Spinal cord (tissue), 9 donors: ENCODE measurements at regions not wholly inside any gene's neighbourhood (a gene's known extent, or its start where the extent isn't known, plus 50 kb on each side); places are given as distances from the start of the nearest gene placed in this dataset.

ENCODE experiments used
- DNase-seq, 6 donors: peaks; one replicate each; pipeline versions ENCODE4 v3.0.0 to v3.0.0-alpha.2; 2013 to 2015; ENCODE audit warnings: low spot score in 6 of 6, low read depth in 4 of 6
- H3K27ac ChIP-seq: one replicate; pipeline ENCODE4 v1.5.1; 2013; ENCODE audit warnings: low read depth, low read length, control low read depth
- H3K27me3 ChIP-seq: one replicate; pipeline ENCODE4 v1.6.1; 2013; ENCODE audit warnings: low read length; ENCODE audit not compliant: control insufficient read depth, insufficient read depth
- H3K36me3 ChIP-seq: one replicate; pipeline ENCODE4 v1.6.1; 2013; ENCODE audit warnings: low read length; ENCODE audit not compliant: control insufficient read depth, insufficient read depth
- H3K4me1 ChIP-seq: one replicate; pipeline ENCODE4 v1.6.1; 2013; ENCODE audit warnings: low read length; ENCODE audit not compliant: control insufficient read depth, insufficient read depth
- H3K4me3 ChIP-seq: one replicate; pipeline ENCODE4 v1.5.1; 2013; ENCODE audit warnings: low read depth, low read length, control low read depth
- H3K9me3 ChIP-seq: one replicate; pipeline ENCODE4 v1.6.1; 2013; ENCODE audit warnings: low read length; ENCODE audit not compliant: control insufficient read depth, insufficient read depth
- WGBS: methylation state at CpG from one replicate; pipeline ENCODE4 v1.1.5; 2013; ENCODE audit warnings: missing lambda C conversion rate; ENCODE audit not compliant: insufficient coverage; 5-methylcytosine and 5-hydroxymethylcytosine counted together
- donor health status: healthy.

DNA sequence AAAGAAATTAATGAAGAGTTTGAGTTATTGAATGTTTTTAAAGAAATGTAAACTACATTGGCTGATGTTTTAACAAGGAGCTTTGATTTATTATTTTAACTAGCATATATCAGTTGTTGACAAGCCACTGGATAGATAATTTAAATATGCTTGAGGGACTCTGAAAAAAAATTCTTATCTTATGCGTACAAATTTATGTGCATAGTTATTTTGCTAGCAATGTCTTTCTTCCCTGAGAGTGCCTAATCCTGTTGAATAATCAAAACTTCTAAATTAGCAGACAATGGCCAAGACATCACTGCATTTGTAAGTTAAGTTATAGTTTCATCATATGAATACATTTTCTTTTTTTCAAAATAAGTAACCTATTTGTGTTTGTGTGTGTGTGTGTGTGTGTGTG is 342.3 kb downstream of the MED10 start:
- WGBS, result no CpG with 5 or more reads among the region's 1 CpG
- H3K27me3 ChIP-seq, result no peaks in the 10 kb centered on the region

DNA sequence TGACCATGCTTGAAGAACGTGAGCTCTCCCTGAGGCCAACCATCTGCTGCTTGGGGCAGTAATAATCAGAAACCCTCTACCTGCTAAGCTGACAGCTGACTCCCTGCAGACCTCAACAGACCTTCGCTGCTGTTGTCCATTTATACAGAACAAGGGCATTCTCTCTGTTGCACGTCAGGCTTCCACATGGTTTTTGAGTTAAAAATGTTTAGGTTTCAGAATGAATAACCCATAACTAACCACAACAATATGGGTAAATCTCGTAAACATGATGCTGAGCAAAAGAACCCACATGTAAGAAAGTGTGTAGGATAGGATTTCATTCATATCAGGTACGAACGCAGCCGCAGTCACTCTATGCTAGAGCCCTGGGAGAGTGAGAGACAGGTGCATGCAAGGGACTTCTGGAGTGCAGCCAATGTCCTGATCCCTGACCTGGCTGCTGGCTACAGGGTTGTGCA is 348.5 kb downstream of the MED10 start:
- 84% methylated on average over 4 of the region's 7 CpGs for WGBS
- Histone ChIP-seq H3K4me3 (no peak overlapping the region), H3K27ac (no peak overlapping the region), H3K36me3 (no peaks in the 10 kb centered on the region), H3K27me3 (no peaks in the 10 kb centered on the region), H3K4me1 (no peaks in the 10 kb centered on the region), H3K9me3 (no peaks in the 10 kb centered on the region)
- DNase-seq, result no peak

More for the DNA sequence above, 342.3 kb downstream of the MED10 start:
- no peaks in the 10 kb centered on the region for H3K9me3 ChIP-seq
- H3K36me3 ChIP-seq, result no peaks in the 10 kb centered on the region
- H3K4me3 ChIP-seq, result no peak overlapping the region
- no peaks in the 10 kb centered on the region for H3K4me1 ChIP-seq
- DNase-seq, result no peak
- H3K27ac ChIP-seq, result no peak overlapping the region

DNA sequence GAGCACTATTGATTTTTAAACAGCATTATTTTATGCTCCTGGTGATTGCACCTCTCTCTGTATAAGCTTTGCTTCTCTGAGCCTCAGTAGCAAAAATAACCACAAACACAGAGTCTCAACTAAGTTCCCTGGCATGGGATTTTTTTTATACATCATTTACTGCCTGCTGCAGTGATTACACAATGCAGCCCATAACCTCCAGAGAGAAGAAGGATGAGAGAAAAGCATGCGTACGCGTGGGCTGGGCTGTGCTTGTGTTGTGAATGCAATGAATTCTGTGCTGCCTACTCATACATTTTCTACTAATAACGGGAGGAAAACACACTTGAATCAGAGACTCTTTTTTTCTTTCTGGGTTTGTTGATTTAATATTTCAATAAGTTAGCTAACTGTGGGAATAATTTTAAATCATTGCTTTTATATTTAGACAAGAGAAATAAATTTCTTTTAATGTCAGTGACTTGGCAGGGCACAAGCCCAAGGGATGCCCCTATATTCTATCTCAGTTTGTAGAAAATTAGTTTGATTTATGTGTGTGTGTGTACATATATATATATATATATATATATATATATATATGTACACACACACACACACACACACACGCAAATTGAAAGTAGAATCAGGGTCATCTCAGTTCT is 351.5 kb downstream of the MED10 start:
- H3K4me1 ChIP-seq, result no peaks in the 10 kb centered on the region
- no CpG with 5 or more reads among the region's 5 CpGs for WGBS
- no peaks in the 10 kb centered on the region for H3K9me3 ChIP-seq
- no peaks in the 10 kb centered on the region for H3K27me3 ChIP-seq
- H3K4me3 ChIP-seq, result no peak overlapping the region
- no peaks in the 10 kb centered on the region for H3K36me3 ChIP-seq
- H3K27ac ChIP-seq, result no peak overlapping the region
- DNase-seq, result peak in 2 of 6 donors; percentile 38 to 91

DNA sequence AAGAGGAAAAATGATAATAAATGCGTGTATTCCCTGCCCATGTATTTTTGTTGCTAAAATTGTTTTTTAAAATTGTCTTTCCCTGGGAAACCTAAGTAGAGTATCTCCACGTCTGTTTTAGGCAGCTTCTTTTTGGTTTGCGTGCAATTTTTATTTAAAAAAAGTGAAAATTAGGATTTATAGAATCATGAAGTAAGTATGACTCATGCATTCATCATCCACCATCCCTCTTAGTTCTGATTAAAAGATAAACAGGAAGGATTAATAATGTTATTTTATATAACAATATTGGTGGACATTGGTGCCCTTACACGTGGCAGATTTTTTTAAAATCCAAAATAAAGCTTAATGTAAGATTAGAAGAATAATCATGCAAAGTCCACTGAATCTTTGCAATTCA is 358.7 kb downstream of the MED10 start:
- H3K9me3 ChIP-seq, result no peaks in the 10 kb centered on the region
- no peak overlapping the region for H3K4me3 ChIP-seq
- 89% methylated on average over 1 of the region's 4 CpGs for WGBS
- H3K4me1 ChIP-seq, result no peaks in the 10 kb centered on the region
- H3K27me3 ChIP-seq, result no peaks in the 10 kb centered on the region
- DNase-seq, result no peak
- no peaks in the 10 kb centered on the region for H3K36me3 ChIP-seq
- no peak overlapping the region for H3K27ac ChIP-seq

DNA sequence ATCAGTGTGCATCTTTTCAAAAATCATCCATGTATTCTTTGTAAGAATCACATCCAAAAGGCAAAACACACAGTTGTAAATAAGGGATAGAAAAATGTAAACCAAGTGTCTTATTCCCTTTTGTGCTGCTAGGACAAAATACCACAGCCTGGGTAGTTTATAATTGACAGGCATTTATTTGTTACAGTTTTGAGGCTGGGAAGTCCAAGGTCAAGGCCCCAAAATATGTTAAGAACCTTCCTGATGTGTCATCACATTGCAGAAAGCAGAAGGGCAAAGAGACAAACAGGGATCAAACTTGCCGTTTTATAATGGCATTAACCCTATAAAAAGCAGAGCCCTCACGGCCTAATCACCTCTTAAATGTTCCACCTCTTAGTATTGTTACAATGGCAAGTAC is 364.8 kb downstream of the MED10 start:
- Histone ChIP-seq H3K27ac (no peak overlapping the region), H3K4me3 (no peak overlapping the region), H3K4me1 (no peaks in the 10 kb centered on the region), H3K9me3 (no peaks in the 10 kb centered on the region), H3K27me3 (no peaks in the 10 kb centered on the region), H3K36me3 (no peaks in the 10 kb centered on the region)
- no peak for DNase-seq
- WGBS, result no CpG with 5 or more reads among the region's 2 CpGs

DNA sequence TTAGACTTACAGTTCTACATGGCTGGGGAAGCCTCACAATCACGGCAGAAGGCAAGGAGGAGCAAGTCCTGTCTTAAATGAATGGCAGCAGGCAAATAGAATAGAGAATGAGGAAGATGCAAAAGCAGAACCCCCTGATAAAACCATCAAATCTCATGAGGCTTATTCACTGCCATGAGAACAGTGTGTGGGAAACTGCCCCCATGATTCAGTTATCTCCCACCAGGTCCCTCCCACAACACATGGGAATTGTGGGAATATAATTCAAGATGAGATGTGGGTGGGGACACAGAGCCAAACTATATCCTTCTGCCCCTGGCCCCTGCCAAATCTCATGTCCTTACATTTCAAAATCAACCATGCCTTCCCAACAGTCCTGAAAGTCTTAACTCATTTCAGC is 367.1 kb downstream of the MED10 start:
- DNase-seq, result no peak
- Histone ChIP-seq H3K36me3 (no peaks in the 10 kb centered on the region), H3K27ac (no peak overlapping the region), H3K9me3 (no peaks in the 10 kb centered on the region), H3K27me3 (no peaks in the 10 kb centered on the region), H3K4me1 (no peaks in the 10 kb centered on the region), H3K4me3 (no peak overlapping the region)
- no CpG with 5 or more reads among the region's 1 CpG for WGBS

DNA sequence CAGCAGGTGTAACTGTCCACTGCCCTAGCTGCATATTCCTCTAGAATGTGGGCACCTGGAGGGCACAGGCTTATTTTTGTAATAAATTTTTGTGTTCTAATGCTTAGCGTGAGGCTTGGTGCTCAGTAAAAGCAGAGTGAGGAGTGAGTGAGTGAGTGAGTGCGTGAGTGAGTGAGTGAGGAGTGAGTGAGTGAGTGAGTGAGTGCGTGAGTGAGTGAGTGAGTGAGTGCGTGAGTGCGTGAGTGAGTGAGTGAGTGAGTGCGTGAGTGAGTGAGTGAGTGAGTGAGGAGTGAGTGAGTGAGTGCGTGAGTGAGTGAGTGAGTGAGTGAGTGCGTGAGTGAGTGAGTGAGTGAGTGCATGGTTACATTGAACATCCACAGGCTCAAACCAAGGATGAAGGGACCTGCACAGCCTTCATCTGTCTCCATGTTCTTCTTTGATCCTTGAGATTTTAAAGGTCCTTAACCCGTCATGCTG is 371.5 kb downstream of the MED10 start:
- WGBS, result 95% methylated on average over 4 of the region's 9 CpGs
- Histone ChIP-seq H3K36me3 (no peaks in the 10 kb centered on the region), H3K9me3 (no peaks in the 10 kb centered on the region), H3K27ac (no peak overlapping the region), H3K27me3 (no peaks in the 10 kb centered on the region), H3K4me3 (no peak overlapping the region), H3K4me1 (no peaks in the 10 kb centered on the region)
- no peak for DNase-seq

DNA sequence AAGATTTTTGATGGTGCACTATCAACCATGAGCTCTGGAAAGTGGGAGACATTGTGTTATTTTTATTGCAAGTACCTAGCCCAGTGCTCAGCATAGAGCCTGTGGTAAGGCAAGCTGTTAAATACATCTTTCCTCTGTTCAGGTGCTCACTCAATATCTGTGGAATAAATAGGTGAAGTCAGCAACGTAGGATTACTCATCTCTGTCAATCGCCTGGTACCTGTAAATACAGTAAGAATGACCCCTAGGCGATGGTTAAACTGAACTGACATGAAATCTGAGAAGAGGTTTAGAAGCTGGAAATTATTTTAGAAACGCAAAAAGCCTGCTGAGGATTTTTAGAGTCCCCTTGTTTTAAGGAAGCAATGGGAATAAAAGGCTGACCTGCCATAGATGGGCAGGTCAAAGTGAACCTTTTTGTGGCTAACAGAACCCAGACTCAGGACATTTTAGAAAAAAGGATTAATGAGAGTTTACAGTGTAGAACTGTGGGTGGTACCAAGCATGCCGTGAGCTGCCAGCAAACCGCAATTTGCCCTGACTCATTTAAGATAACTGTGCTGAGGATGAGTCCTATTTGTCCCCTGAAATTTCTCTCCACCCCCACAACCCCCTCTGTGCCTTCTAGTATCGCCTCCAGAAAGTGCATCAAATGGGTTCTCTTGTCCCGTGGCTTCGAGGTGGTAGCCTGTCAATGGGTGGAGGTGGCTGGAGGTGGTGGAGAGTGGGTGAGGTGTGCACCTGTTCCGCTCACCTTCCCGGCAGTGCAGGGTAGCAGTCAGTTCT is 375.1 kb downstream of the MED10 start:
- DNase-seq, result no peak
- Histone ChIP-seq H3K27ac (no peak overlapping the region), H3K9me3 (no peaks in the 10 kb centered on the region), H3K27me3 (no peaks in the 10 kb centered on the region), H3K36me3 (no peaks in the 10 kb centered on the region), H3K4me3 (no peak overlapping the region), H3K4me1 (peaks cover 2% of the 10 kb centered on the region)
- 92% methylated on average over 8 of the region's 11 CpGs for WGBS

DNA sequence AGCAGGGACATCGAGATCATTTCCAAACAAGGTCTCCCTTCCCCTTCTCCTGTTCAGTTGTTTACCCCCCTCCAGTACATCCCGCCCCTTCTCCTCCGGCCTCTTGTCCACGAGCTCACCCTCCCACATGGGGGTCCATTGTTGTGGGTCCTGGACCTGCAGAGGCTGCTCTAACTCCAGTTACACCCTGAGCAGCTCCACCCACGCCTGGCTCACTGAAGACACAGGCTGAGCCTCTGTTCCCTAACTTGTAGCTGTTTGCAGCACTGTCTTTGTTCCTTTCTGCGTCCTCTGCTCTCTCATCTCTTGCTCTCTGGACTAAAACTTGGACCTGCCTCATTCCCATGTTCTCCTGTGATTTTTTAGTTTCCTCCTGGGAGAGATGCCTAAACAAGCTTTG is 377.5 kb downstream of the MED10 start:
- Histone ChIP-seq H3K27me3 (no peaks in the 10 kb centered on the region), H3K4me1 (peaks cover 2% of the 10 kb centered on the region), H3K36me3 (no peaks in the 10 kb centered on the region), H3K4me3 (no peak overlapping the region), H3K9me3 (no peaks in the 10 kb centered on the region), H3K27ac (no peak overlapping the region)
- DNase-seq, result no peak
- 49% methylated on average over 6 of the region's 6 CpGs for WGBS

DNA sequence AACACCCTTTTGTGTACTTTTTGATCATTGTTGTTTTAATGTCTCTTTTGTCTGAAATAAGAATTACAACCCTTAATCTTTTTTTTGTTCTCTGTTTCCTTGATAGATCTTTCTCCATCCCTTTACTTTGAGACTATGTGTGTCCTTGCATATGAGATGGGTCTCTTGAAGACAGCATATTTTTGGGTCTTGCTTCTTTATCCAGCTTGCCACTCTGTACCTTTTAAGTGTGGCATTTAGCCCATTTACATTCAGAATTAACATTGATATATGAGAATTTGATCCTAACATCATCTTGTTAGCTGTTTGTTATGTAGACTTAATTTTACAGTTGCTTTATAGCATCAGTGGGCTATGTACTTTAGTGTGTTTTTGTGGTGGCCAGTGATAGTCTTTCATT is 382.5 kb downstream of the MED10 start:
- Histone ChIP-seq H3K27ac (no peak overlapping the region), H3K9me3 (peaks cover 4% of the 10 kb centered on the region), H3K27me3 (no peaks in the 10 kb centered on the region), H3K4me3 (no peak overlapping the region), H3K4me1 (peaks cover under 1% of the 10 kb centered on the region), H3K36me3 (no peaks in the 10 kb centered on the region)
- DNase-seq, result no peak
